T-helper 1 cell (primary cell): ENCODE measurements at regions not wholly inside any gene's neighbourhood (a gene's known extent, or its start where the extent isn't known, plus 50 kb on each side); places are given as distances from the start of the nearest gene placed in this dataset.

ENCODE experiments used
- DNase-seq, 5 donors: peaks; one replicate each; pipeline ENCODE4 v3.0.0-alpha.2; 2012 to 2020

- DNase-seq: no peak
These were observed 208.2 kb upstream of the GRIK3 start for GRCh38 chr1:37242501-37242900.

GRCh38 chr1:37243368-37244082, 209.2 kb upstream of the GRIK3 start:
- DNase-seq: no peak

DNA sequence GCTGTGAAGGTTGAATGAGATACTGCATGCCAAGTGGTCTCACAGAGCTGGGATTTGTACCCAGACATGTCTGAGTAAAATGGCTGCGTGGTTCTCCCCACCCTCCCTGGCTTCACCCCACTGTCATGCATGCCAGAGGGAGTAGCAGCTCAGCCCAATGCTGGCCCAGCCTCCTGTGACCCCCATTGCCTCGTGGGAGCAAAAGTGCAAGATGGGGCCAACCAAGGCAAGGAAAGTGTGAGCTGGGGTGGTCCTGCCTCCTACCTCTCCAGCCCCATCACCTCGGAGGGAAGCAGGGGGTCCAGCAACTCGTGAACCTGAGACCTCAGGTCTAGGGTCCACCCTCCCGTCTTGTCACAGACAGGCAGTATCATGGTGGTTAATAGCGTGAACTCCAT, 209.8 kb upstream of the GRIK3 start:
- DNase-seq: no peak

DNA sequence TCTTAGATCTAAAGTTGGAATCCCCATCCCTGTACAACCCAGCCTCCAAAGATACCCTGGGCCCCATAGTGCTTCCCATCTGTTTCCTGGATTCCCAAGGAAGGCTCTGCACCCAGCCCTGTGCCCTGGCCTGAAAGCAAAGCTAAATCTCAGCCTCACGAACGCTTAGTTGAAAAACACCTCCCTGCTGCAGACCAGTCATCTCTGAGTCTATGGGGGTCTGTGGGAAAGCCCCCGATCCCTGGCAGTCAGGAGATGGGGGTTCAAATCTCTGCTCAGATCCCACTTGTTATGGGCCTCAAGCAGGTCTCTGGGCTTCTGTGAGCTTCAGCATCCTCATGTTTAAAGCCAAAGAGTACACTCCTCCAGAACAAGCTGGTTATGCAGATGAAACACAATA, 210.5 kb upstream of the GRIK3 start:
- DNase-seq: no peak

DNA sequence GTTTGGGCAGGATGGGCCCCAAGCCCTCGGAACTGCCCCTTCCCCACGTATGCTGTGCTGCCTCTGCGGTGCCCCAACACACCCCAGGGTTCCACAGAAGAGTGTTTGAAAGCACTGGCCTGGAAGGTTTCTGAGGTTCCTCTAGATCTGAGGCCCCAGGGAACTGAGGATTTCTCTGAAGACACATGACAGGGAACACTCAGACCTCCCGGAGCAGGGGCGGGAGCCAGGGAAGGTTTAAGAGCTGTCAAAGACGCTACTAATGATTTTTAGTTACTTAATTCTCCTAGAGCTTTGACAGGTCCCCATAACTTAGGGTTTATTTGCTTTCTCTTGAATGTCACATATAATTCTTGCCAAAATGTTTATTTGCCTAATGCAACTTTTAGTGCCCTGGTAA, 212.3 kb upstream of the GRIK3 start:
- no peak for DNase-seq

- DNase-seq: no peak
These were observed 216.1 kb upstream of the GRIK3 start for GRCh38 chr1:37250371-37250770.

DNA sequence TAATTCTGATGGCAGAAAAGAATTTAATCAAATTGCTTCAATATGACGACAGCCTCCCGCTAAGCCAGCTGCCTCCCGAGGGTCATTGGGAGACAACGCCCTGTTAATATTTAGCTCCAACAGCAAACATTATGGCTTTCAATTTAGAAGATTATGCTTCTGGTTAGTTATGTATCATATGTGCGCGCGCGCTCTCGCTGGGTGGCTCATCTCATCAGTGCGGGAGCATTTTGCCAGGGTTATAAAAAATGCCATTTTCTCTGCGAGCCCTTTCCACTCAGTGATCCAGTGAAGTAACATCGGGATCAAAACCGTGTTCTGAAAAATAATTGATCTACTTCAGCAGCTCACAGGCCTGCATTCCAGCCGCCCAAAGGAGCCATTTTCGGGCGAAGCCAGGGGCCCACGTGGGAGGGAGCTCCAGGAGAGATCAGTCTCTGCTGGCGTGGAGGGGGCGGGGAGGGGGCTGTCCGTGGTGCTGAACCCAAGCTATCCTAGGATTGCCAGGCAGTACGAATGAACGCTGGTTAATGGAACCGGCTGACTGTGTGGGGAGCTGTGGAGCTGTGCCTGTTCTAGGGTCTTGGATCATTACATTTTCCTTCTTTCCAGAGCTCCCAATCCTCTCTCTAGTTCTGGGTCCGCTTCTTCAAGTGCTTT, 219.1 kb upstream of the ZC3H12A start:
- no peak for DNase-seq

GRCh38 chr1:37255868-37256267, 218.5 kb upstream of the ZC3H12A start:
- no peak for DNase-seq

- DNase-seq: no peak
These were observed 216.7 kb upstream of the ZC3H12A start for GRCh38 chr1:37257646-37258045.

DNA sequence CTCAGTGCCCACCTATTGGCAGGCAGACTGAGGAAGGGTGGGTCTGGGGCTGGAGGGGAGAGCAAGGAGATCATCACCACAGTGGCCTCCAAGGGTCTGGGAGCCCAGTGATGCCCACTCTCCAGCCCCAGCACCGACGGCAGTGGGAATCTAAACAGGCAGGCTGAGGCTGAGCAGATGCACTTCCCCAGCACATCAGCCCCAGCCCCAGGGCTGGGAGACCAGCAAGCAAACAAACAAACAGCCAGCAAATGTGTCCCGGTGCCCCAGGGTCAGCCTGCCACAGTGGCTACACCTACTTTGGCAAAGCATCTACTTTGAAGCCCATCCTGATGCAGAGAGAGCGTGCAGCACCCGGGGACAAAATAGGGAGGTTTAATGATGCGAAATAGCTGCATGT, 216.3 kb upstream of the ZC3H12A start:
- no peak for DNase-seq

DNA sequence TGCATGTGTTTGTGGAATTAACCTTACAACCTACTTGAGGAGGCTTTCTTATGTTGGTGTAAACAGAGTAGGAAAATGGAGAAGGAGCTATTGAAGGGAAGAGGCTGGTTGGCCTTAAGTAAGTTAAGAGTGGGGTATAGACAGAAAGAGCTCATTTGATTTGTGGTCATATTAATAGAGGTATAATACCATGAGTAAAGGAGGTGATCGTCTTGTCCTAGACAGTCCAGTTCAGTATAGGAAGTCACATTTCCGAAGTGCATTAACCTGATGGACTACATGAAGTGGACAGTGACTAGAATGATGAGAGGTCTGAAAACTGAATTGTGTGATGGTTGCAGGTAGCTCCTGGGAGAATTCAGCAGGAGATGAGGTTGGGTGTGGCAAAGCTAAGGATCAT, 215.4 kb upstream of the ZC3H12A start:
- no peak for DNase-seq

GRCh38 chr1:37261129-37261528, 213.3 kb upstream of the ZC3H12A start:
- no peak for DNase-seq

- no peak for DNase-seq
These were observed 211.8 kb upstream of the ZC3H12A start for GRCh38 chr1:37262439-37263170.

GRCh38 chr1:37265156-37265555, 209.2 kb upstream of the ZC3H12A start:
- DNase-seq: no peak

DNA sequence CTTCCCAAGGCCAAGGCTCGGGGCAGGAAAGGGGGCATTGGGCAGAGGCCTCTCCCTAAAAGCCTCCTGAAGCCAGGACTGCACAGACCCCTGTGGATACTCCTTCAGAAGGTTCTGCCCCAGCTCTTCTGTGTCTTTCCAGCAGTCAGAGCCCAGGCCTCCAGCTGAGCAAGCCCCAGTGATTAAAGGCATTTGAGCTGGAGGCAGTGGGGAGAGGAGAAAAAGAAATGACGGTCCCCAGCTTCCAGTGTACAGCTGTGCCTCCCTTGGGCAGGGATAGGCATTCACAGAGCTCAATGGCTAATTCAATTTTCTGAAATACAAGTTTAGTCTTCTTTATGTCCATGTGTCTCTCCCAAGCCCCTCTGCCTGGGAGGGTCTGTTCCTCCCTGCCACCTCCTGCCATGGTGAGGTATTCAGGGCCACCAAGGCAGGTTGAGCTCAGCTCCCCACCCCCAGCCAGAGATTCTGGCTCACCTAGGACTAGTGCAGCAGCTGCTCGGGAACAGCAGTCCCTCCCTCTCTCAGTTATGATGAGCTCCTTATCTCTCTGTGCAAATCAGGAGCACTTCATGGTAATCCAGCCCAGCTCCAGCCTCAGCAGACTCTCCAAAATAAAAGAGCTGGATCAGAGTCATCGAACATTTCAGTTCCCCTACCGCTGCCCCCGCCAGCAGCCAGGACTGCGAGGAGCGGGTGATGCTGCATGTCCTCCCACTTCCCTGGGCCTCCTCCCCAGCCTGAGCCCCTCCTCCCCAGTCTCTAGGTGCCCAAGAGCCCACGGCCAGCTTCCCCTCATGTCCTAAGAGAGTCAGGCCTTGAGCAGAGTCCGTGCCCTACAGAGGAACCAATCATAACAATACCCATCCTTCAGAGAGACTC, 208.4 kb upstream of the ZC3H12A start:
- DNase-seq: no peak

DNA sequence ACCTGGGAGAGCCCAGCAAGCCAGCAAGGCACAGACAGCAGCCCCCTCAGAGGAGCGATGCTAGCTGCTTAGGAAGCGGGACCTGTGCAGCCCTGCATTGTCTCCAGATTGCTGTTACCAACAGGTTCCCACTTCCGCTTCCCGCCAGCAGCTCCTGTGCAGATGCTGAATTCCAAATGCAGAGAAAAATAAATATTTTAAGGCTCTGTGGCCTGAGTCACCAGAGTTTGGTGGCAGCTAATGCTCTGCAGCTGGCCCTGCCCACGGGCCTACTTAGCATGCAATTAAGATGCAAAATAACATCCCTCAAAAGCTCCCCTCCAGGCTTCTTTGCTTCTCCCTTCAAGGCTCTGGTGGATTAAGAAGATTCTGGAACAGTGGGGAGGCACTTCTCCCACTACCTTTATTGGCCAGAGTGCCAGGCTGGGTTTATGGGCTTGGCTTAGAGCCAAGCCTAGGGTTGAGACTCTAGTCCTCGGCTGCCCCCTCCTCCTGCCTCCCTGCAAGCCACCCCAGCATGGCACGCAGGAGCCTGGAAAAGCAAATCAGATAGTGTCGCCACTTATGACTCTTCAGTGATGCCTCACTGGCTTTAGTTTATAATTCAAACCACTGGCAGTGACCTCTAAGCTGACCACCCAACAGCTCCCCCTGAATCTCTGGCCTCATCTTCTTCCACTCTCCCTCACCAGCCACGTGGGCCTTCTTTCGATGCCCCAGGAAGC, 207.1 kb upstream of the ZC3H12A start:
- no peak for DNase-seq

DNA sequence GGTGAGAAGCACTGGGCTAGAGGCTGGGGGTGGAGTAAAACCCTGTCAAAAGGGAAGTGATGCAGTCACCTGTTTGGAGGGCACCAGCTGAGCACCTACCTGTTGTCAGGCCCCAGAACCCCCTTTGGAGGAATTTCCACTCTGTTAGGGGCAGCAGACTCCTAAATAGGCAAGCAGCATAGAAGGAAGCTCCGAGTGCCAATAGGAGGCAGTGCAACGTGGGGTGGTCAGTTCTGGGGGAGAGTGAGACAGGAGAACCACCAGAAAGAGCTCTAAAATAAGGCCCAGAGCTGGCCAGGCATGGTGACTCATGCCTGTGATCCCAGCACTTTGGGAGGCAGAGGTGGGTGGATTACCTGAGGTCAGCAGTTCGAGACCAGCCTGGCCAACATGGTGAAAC, 203.7 kb upstream of the ZC3H12A start:
- DNase-seq: no peak

DNA sequence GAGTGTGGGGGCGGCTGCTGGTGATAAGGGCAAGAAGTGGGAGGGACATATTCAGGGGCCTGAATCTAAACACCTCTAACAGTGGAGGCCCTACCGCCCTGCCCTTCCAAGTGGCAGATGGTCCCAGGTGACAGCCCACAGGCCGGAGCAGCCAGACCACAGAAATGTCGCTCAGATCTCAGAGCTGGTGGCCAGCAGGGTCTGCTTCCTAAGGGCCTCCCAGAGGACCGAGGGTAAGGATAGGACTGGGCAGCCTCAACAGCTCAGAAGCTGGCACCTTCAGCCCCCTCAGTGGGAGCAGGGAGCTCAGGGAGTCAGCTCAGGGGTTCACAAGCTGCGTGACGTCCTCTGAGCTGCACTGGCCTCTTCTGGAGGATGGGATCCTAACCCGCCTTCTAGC, 201.8 kb upstream of the ZC3H12A start:
- DNase-seq: no peak

GRCh38 chr1:37274486-37274885, 199.9 kb upstream of the ZC3H12A start:
- DNase-seq: no peak

GRCh38 chr1:37274938-37275631, 199.3 kb upstream of the ZC3H12A start:
- DNase-seq: no peak

GRCh38 chr1:37277366-37277765, 197.0 kb upstream of the ZC3H12A start:
- no peak for DNase-seq

- DNase-seq: no peak
These were observed 193.0 kb upstream of the ZC3H12A start for GRCh38 chr1:37281354-37281753.
